ENCODE measurements at regions not wholly inside any gene's neighbourhood (a gene's known extent, or its start where the extent isn't known, plus 50 kb on each side); places are given as distances from the start of the nearest gene placed in this dataset.
"Not testable (repeated sequence)": the region's sequence is repeated elsewhere in the genome, so short reads cannot be mapped to it uniquely, and the experiment has no call there.

- Histone ChIP-seq H3K27me3 (ENCODE audit: control insufficient read depth, insufficient read depth, low read length) (no peaks in the 10 kb centered on the region), H3K4me3 (ENCODE audit: low read depth, low read length) (no peak overlapping the region), H3K36me3 (ENCODE audit: control insufficient read depth, insufficient read depth, low read length) (no peaks in the 10 kb centered on the region)
- CTCF ChIA-PET, result no interaction called here
- DNase-seq (ENCODE audit: low read depth), result no peak
- POLR2A ChIA-PET, result no interaction called here
- no peak for TF ChIP-seq CTCF (IDR thresholded peaks at IDR 0.05; ENCODE audit: insufficient read depth, low read depth, low read length)
Observed at GRCh38 chr10:84743483-84743882, 415.1 kb downstream of the CCSER2 start.

GRCh38 chr10:84755311-84755710 lies 426.9 kb downstream of the CCSER2 start:
- ChIA-PET POLR2A (no interaction called here), CTCF (no interaction called here)
- DNase-seq (ENCODE audit: low read depth), result no peak
- Histone ChIP-seq H3K36me3 (ENCODE audit: control insufficient read depth, insufficient read depth, low read length) (no peaks in the 10 kb centered on the region), H3K27me3 (ENCODE audit: control insufficient read depth, insufficient read depth, low read length) (no peaks in the 10 kb centered on the region), H3K4me3 (ENCODE audit: low read depth, low read length) (no peak overlapping the region)
- TF ChIP-seq CTCF (IDR thresholded peaks at IDR 0.05; ENCODE audit: insufficient read depth, low read depth, low read length), result no peak

DNA sequence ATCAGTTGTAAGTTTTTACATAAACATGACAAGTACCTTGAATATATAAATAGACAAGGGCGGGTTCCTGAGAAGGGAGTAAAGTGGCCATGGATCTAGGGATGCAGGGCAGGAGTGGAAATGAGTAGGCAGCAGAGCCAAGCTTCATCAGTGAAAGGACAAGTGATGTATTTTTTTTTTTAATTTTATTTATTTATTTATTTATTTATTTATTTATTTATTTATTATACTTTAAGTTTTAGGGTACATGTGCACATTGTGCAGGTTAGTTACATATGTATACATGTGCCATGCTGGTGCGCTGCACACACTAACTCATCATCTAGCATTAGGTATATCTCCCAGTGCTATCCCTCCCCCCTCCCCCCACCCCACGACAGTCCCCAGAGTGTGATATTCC lies 428.3 kb downstream of the CCSER2 start:
- DNase-seq (ENCODE audit: low read depth); H3K27me3 ChIP-seq (ENCODE audit: control insufficient read depth, insufficient read depth, low read length); CTCF ChIA-PET; H3K36me3 ChIP-seq (ENCODE audit: control insufficient read depth, insufficient read depth, low read length); POLR2A ChIA-PET; H3K4me3 ChIP-seq (ENCODE audit: low read depth, low read length): not testable (repeated sequence)

DNA sequence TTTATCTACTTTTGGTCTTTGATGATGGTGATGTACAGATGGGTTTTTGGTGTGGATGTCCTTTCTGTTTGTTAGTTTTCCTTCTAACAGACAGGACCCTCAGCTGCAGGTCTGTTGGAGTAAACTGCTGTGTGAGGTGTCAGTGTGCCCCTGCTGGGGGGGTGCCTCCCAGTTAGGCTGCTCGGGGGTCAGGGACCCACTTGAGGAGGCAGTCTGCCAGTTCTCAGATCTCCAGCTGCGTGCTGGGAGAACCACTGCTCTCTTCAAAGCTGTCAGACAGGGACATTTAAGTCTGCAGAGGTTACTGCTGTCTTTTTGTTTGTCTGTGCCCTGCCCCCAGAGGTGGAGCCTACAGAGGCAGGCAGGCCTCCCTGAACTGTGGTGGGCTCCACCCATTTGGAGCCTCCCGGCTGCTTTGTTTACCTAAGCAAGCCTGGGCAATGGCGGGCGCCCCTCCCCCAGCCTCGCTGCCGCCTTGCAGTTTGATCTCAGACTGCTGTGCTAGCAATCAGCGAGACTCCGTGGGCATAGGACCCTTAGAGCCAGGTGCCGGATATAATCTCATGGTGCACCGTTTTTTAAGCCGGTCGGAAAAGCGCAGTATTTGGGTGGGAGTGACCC lies 433.7 kb downstream of the CCSER2 start:
- H3K4me3 ChIP-seq (ENCODE audit: low read depth, low read length); H3K27me3 ChIP-seq (ENCODE audit: control insufficient read depth, insufficient read depth, low read length); H3K36me3 ChIP-seq (ENCODE audit: control insufficient read depth, insufficient read depth, low read length); POLR2A ChIA-PET; CTCF ChIA-PET; DNase-seq (ENCODE audit: low read depth): not testable (repeated sequence)

DNA sequence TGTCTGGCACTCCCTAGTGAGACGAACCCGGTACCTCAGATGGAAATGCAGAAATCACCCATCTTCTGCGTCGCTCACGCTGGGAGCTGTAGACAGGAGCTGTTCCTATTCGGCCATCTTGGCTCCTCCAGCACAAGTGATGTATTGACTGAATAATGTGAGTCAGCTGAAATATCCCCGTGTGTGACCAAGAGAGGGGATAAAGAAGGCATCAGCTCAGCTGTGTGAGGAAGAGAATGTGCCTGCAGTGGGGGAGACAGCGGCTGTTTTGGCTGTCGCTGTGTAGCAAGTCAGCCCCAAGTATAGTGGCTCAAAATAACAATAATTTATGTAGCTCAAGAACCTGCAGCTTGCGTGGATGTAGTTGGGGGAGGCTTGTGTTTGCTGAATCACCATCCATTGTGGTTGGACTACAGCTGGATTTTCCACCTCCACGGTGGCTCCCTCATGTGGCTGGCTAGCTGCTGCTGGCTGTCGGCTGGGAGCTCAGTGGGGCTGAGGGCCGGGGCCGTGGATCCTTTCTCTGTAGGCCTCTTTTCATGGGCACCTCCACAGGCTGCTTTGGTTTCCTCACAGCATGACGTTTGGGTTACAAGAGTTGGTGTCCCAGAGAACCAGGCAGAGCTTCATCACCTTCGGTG lies 434.5 kb downstream of the CCSER2 start:
- Histone ChIP-seq H3K36me3 (ENCODE audit: control insufficient read depth, insufficient read depth, low read length) (no peaks in the 10 kb centered on the region), H3K4me3 (ENCODE audit: low read depth, low read length) (no peak overlapping the region), H3K27me3 (ENCODE audit: control insufficient read depth, insufficient read depth, low read length) (no peaks in the 10 kb centered on the region)
- no peak for TF ChIP-seq CTCF (IDR thresholded peaks at IDR 0.05; ENCODE audit: insufficient read depth, low read depth, low read length)
- DNase-seq (ENCODE audit: low read depth), result no peak
- CTCF ChIA-PET, result no interaction called here
- POLR2A ChIA-PET, result no interaction called here

DNA sequence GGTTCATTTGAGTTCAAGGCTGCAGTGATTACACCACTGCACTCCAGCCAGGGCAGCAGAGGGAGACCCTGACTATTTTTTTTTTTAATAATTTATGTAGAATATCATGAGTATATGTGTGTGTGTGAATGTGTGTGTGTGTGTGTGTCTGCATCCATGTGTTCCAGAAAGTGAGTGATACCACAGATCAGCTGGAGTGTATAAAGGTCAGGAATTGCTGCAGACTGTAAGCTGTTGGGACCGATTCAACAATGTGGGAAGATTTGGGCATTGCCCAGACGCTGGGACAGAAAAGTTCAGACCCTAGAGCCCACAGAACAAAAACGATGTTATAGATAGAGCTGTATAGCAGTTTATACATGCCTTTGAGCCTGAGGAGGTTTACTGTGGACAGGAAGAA lies 435.6 kb downstream of the CCSER2 start:
- POLR2A ChIA-PET, result no interaction called here
- H3K4me3 ChIP-seq (ENCODE audit: low read depth, low read length), result no peak overlapping the region

More for the DNA sequence above, 435.6 kb downstream of the CCSER2 start:
- no peaks in the 10 kb centered on the region for H3K36me3 ChIP-seq (ENCODE audit: control insufficient read depth, insufficient read depth, low read length)
- TF ChIP-seq CTCF (IDR thresholded peaks at IDR 0.05; ENCODE audit: insufficient read depth, low read depth, low read length), result no peak
- CTCF ChIA-PET, result no interaction called here
- DNase-seq (ENCODE audit: low read depth), result no peak
- H3K27me3 ChIP-seq (ENCODE audit: control insufficient read depth, insufficient read depth, low read length), result no peaks in the 10 kb centered on the region
